ENCODE measurements at regions not wholly inside any gene's neighbourhood (a gene's known extent, or its start where the extent isn't known, plus 50 kb on each side); places are given as distances from the start of the nearest gene placed in this dataset.

DNA sequence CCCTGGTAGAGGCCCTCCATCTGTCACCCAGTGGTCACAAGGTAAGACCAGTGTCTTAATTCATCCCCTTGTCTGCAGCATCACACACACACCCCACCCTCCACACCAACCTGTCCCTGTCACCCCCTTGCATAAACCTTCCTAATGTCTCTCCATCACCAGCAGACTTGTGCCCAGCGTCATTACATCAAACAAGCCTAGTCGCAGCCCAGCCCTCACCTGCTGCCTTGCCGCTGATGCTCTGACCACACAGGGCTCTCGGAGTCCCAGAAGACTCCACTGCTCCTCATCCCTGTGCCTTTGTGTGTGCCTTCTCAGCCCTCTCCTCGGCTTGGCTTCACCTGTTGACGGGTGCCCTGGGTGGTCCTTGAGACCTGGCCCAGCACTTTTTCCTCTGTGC is 171.2 kb downstream of the GLI2 start:
- Histone ChIP-seq H3K36me3 (ENCODE audit: control insufficient read depth, insufficient read depth, low read length) (no peaks in the 10 kb centered on the region), H3K27me3 (ENCODE audit: control insufficient read depth, insufficient read depth, low read length) (no peaks in the 10 kb centered on the region), H3K4me3 (ENCODE audit: low read depth, low read length) (no peak overlapping the region)
- DNase-seq (ENCODE audit: low read depth), result no peak
- TF ChIP-seq CTCF (IDR thresholded peaks at IDR 0.05; ENCODE audit: insufficient read depth, low read length, poor library complexity, severe bottlenecking), result no peak

DNA sequence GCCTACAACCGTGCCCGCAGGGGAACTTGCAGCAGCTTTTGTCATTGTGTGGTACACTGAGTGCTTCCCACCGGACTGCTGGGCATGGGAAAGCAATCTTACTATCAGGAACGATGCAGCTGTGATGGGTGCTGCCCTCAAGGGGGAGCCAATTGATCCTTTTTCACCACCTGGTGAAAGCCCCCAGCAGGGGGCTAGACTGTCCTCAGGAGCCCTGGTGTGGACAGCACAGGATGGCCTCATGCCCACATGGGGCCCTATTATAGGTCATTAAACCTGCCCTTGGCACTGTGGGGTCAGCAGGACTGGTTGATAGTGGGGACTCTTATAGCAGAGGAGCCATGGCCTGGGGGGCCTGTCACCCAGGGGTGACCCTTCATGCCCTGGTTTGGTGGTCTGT is 172.2 kb downstream of the GLI2 start:
- no peak for DNase-seq (ENCODE audit: low read depth)
- Histone ChIP-seq H3K36me3 (ENCODE audit: control insufficient read depth, insufficient read depth, low read length) (no peaks in the 10 kb centered on the region), H3K4me3 (ENCODE audit: low read depth, low read length) (no peak overlapping the region), H3K27me3 (ENCODE audit: control insufficient read depth, insufficient read depth, low read length) (no peaks in the 10 kb centered on the region)
- no peak for TF ChIP-seq CTCF (IDR thresholded peaks at IDR 0.05; ENCODE audit: insufficient read depth, low read length, poor library complexity, severe bottlenecking)

GRCh38 chr2:120908314-120908975 is 172.8 kb downstream of the GLI2 start:
- DNase-seq (ENCODE audit: low read depth), result no peak
- TF ChIP-seq CTCF (IDR thresholded peaks at IDR 0.05; ENCODE audit: insufficient read depth, low read length, poor library complexity, severe bottlenecking), result no peak
- H3K4me3 ChIP-seq (ENCODE audit: low read depth, low read length), result no peak overlapping the region
- no peaks in the 10 kb centered on the region for H3K36me3 ChIP-seq (ENCODE audit: control insufficient read depth, insufficient read depth, low read length)
- H3K27me3 ChIP-seq (ENCODE audit: control insufficient read depth, insufficient read depth, low read length), result no peaks in the 10 kb centered on the region

DNA sequence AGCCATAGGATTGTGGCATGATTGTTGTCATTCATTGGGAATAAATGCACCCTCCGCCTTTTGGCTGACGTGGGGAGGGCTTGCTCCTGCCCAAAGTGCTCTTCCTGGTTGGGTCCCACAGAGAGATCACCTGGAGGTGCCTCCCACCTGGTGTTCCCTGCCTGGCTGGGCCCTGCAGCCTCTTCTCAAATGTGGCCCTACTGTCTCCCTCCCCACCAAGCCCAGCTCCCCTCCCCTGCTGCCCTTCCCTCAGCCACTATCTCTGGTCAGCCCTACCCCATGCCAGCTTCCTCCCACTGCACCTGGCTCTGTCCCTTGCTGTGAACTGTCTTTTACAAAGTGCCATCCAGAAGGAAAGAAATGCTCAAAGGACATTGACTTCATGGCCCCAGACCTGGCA is 173.4 kb downstream of the GLI2 start:
- TF ChIP-seq CTCF (IDR thresholded peaks at IDR 0.05; ENCODE audit: insufficient read depth, low read length, poor library complexity, severe bottlenecking), result no peak

DNA sequence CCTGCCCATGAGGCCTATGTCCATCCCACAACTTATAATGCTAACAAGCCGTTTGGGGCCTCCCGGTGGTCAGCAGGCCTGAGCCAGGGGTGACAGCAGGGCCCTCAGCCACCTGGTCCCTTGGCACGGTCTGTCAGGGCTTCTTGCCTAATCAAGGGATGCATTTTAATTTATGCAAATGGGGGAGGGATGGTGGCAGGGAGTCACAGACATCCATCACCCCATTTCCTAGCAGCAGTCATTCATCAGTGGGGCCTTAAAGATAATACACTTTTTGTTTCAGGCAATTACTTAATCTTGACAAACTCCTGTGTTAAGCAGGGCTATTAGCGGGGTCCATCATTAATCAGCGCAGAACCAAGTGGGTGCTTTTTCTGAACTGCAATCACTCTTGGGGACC is 174.5 kb downstream of the GLI2 start:
- TF ChIP-seq CTCF (IDR thresholded peaks at IDR 0.05; ENCODE audit: insufficient read depth, low read length, poor library complexity, severe bottlenecking), result no peak
- H3K4me3 ChIP-seq (ENCODE audit: low read depth, low read length), result no peak overlapping the region
- no peak for DNase-seq (ENCODE audit: low read depth)
- no peaks in the 10 kb centered on the region for H3K27me3 ChIP-seq (ENCODE audit: control insufficient read depth, insufficient read depth, low read length)
- H3K36me3 ChIP-seq (ENCODE audit: control insufficient read depth, insufficient read depth, low read length), result no peaks in the 10 kb centered on the region

More for the DNA sequence above, 173.4 kb downstream of the GLI2 start:
- DNase-seq (ENCODE audit: low read depth), result no peak
- Histone ChIP-seq H3K27me3 (ENCODE audit: control insufficient read depth, insufficient read depth, low read length) (no peaks in the 10 kb centered on the region), H3K36me3 (ENCODE audit: control insufficient read depth, insufficient read depth, low read length) (no peaks in the 10 kb centered on the region), H3K4me3 (ENCODE audit: low read depth, low read length) (no peak overlapping the region)

Data from kidney epithelial cell (primary cell).